Inflammatory macrophage (primary cell): ENCODE measurements at regions not wholly inside any gene's neighbourhood (a gene's known extent, or its start where the extent isn't known, plus 50 kb on each side); places are given as distances from the start of the nearest gene placed in this dataset.
"Not testable (repeated sequence)": the region's sequence is repeated elsewhere in the genome, so short reads cannot be mapped to it uniquely, and the experiment has no call there.

Experiments
- DNase-seq, 2 donors: peaks; one replicate each; pipeline ENCODE4 v3.0.0-alpha.2; 2020 to 2022

DNA sequence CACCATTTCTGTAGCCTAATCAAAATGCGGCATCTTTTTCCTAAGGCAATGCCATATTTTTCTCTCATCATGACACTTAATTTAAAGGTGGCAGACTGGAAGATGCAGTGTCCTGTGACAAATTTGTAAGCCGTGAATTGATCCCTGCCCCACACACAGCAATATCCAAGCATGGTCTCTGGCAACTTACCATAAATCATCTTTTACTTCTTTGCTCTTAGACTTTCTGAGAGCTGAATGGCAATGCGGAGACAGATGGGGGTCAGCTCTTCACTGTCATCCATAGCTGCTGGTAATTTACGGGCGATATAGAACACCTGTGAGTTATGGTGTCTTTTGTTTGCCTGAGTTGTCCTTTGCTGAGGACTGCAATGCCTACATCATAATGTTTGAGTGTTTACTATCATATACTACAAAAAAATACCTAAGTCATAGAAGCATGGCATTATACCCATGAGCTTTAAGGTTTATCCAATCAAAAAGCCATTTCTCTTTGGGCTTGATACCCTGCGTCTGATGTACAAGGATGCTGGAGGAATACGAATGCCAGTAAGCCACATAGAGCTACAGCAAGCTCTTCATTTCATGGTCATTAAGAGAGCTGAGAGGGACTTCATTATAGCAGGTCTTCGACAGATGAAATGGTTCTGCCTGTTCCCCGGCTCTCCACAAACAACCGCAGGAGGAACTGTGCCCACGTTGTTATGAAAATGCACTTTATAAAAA is 148.1 kb downstream of the TRIML1 start:
- DNase-seq, result no peak

- no peak for DNase-seq
Observed at GRCh38 chr4:188289531-188290125, 150.4 kb downstream of the TRIML1 start.

- DNase-seq, result no peak
Observed at GRCh38 chr4:188295899-188296298, 156.7 kb downstream of the TRIML1 start.

- no peak for DNase-seq
Observed at GRCh38 chr4:188296331-188296730, 157.1 kb downstream of the TRIML1 start.

- DNase-seq, result no peak
Observed at GRCh38 chr4:188297873-188298272, 158.6 kb downstream of the TRIML1 start.

- DNase-seq, result no peak
Observed at GRCh38 chr4:188299161-188299560, 159.9 kb downstream of the TRIML1 start.

DNA sequence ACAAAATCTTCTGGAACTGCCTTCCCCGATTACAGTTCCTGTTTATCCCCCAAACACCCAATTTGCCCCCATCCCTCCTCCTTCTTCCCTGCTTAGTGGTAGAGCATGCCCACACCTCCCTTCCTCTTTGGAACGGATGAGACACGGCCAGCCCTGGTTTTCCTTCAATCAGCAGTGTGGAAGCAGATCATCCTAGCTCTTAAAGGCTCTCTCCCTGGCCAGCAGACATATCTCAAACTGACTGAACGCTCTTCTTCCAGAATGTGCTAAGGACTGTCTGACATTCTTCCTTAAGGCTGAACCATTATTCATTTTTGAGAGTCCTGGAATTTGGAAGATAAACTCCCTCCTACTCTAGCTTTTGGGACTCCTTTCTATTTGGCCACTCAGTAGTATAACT is 161.1 kb downstream of the TRIML1 start:
- no peak for DNase-seq

DNA sequence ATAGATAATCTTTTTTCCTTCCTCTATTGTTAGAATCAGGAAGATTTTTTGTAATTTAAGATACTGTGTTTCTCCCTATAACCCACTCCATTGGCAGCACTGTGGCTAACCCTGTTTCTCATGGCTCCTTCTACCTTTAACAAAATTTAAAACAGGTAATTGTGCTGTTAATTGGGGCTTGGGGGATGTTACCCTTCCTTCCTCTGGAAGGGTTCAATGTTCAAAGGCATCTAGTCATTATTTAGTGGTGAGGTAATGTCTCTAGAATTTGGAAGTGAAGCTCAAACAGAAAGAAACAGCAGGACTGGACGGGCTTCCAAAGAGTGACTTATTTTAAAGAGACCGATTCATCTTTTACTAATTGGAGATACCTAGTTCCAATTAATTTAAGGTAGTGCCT is 166.4 kb downstream of the TRIML1 start:
- DNase-seq, result no peak

GRCh38 chr4:188307591-188307990 is 168.3 kb downstream of the TRIML1 start:
- no peak for DNase-seq

- DNase-seq, result no peak
Observed at GRCh38 chr4:188308142-188308541, 168.9 kb downstream of the TRIML1 start.

- no peak for DNase-seq
Observed at GRCh38 chr4:188316391-188316790, 177.2 kb downstream of the TRIML1 start.

GRCh38 chr4:188328966-188329365 is 189.7 kb downstream of the TRIML1 start:
- no peak for DNase-seq

DNA sequence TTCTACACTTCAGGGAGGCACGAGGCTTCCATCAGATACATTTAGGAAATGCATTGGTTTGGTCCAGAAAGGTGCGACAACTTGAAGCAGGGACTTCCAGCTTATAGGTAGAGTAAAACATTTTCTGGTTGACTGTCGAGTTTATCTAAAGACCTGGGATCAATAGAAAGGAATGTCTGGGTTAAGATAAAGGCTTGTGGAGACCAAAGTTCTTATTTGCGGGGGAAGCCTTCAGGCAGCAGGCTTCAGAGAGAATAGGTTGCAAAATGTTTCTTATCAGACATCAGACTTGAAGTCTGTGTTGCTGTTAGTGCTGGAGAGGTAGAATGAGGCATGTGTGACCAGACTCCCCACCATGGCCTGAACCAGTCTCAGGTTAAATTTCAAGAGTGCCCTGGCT is 190.3 kb downstream of the TRIML1 start:
- DNase-seq, result no peak

DNA sequence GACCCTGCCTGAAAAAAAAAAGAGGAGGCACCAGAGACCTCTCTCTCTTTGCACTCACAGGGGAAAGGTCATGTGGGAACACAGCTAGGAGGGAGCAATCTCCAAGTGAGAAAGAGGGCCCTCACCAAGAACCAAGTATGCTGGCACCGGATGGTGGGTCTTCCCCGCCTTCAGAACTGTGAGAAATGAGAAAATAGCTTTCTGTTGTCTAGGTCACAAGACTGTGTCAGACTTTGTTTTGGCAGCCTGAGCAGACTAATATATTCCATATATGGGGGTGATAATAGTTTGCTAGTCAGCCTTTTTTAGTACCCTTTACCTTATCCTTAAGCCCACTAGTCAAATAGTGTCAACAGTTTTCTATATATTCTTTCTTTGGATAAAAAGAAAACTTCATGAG is 193.0 kb downstream of the TRIML1 start:
- DNase-seq, result no peak

GRCh38 chr4:188336891-188337290 is 197.7 kb downstream of the TRIML1 start:
- DNase-seq, result no peak

DNA sequence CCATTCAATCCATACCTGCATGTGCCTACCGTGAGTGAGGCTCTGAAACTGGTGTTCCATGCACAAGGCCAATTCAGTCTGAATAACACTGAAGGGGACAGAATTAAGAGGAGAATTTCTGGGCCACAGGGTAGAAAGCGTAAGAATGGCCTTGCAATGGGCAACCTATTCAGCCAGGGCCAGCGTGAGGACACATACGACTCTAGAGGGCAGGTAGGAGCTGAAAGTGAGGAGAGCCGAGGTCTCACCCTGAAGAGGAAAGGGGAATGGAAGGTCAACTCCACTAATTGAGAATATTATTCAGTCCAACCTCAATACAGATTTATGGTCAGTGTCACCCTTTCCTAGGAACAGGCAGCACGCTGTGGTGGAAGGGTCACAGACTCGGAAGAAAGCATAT is 202.2 kb downstream of the TRIML1 start:
- no peak for DNase-seq

- DNase-seq, result no peak
Observed at GRCh38 chr4:188346171-188346809, 207.0 kb downstream of the TRIML1 start.

- DNase-seq, result no peak
Observed at GRCh38 chr4:188347339-188347738, 208.1 kb downstream of the TRIML1 start.

DNA sequence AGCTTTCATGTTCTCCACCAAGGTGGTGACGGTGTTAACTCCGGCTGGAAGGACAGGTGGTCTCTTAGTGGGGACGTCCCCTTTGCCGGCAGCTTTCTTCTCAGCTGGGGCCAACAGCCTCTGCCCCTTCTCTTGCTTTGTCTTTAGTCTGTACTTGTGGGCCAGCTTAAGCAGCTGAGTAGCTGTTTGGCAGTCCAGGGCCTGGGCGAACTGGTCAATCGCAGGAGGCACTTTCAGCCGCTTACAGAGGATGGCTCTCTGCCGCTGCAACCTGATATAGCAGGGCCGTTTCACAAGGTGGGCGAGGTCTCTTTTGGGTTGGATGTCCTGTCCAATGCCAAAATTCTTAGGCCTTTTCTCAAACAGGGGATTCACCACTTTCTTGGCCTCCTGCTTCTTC is 210.3 kb downstream of the TRIML1 start:
- DNase-seq, result not testable (repeated sequence)

DNA sequence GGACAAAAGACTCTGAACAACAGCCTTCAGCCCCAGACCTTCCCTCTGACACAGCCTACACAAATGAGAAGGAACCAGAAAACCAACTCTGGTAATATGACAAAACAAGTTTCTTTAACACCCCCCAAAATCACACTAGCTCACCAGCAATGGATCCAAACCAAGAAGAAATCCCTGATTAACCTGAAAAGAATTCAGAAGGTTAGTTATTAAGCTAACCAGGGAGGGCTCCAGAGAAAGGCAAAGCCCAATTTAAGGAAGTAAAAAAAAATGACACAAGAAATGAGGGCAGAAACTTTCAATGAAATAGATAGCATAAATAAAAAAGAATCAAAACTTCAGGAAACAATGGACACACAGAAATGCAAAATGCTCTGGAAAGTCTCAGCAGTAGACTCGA is 224.0 kb downstream of the TRIML1 start:
- no peak for DNase-seq

GRCh38 chr4:188370777-188371176 is 231.5 kb downstream of the TRIML1 start:
- DNase-seq, result no peak

DNA sequence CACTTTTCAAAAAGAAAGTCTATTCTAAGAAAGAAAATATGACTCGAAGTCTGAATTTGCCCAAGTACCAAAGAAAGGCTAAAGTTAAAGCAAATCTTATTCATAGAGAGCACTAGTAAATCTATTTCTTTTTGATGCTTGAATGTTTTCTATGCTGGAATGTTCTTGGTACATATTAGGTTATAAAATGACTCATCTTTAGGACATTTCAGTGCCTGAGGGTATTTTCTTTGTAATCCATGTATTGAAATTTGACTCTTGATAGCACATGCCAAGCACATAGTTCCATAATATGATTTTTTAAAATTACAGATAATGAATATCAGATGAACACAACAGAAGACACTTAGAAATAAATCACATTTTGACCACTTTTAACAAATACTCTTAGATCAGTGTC is 232.8 kb downstream of the TRIML1 start:
- DNase-seq, result no peak

DNA sequence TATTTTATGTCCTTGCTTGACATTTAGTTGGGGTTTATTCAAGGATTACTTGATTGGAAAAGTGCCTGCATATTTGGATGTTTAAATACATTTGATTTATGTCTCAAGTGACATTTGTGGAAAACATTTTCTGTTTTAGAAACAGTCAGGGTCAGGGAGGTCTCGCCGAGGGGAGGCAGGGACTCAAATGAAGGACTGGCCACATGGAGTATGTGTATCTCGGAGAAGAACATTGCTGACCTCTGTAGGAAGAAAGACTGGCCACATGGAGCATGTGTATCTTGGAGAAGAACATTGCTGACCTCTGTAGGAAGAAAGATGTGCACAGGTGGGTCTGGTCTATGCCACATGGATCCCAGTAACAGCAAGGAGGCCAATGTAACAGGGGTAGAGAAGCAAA is 233.6 kb downstream of the TRIML1 start:
- no peak for DNase-seq

DNA sequence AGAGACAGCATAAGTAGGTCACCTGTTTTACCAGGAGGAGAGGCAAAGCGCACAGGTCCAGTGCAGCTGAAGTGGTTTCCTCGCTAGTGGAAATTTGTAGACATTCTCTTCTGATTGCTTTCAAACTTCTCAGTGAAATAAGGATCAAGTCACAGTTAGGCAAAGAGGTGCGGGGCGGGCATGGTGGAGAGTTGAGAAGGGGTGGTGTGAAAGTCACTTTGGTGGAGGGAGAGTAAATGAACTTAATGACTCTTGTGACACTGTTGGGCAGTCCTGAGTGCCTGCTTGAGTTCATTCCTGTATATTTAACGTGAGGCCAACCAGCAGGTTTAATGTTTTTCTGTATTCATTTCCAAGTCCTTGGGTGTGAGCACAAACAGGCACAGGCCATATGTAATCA is 235.6 kb downstream of the TRIML1 start:
- no peak for DNase-seq
